Adipocyte (in vitro differentiated cells): ENCODE measurements at regions not wholly inside any gene's neighbourhood (a gene's known extent, or its start where the extent isn't known, plus 50 kb on each side); places are given as distances from the start of the nearest gene placed in this dataset.
"Not testable (repeated sequence)": the region's sequence is repeated elsewhere in the genome, so short reads cannot be mapped to it uniquely, and the experiment has no call there.

Source experiments
- DNase-seq: peaks from one replicate; pipeline ENCODE4 v3.0.0-alpha.2; 2015; ENCODE audit warnings: low read depth
- H3K27me3 ChIP-seq: replicated peaks from 2 replicates; pipeline ENCODE4 v1.7.0; 2013; ENCODE audit warnings: mild to moderate bottlenecking, low read length, moderate library complexity; ENCODE audit not compliant: control insufficient read depth, insufficient read depth
- H3K36me3 ChIP-seq: 2 replicates; pipeline ENCODE4 v1.7.0; 2013; ENCODE audit warnings: low read length, mild to moderate bottlenecking, moderate library complexity; ENCODE audit not compliant: control insufficient read depth, insufficient read depth, severe bottlenecking
- H3K4me1 ChIP-seq: 2 replicates; pipeline ENCODE4 v1.7.0; 2013; ENCODE audit warnings: mild to moderate bottlenecking, low read length, moderate library complexity; ENCODE audit not compliant: control insufficient read depth, insufficient read depth
- H3K4me3 ChIP-seq: 2 replicates; pipeline ENCODE4 v1.7.0; 2013; ENCODE audit warnings: mild to moderate bottlenecking, low read length, moderate library complexity
- H3K9ac ChIP-seq: 2 replicates; pipeline ENCODE4 v1.7.0; 2013; ENCODE audit warnings: mild to moderate bottlenecking, low read length, moderate library complexity
- H3K9me3 ChIP-seq: 2 replicates; pipeline ENCODE4 v1.7.0; 2013; ENCODE audit warnings: mild to moderate bottlenecking, low read length, moderate library complexity; ENCODE audit not compliant: control insufficient read depth

- DNase-seq, result no peak
- H3K36me3 ChIP-seq, result no peaks in the 10 kb centered on the region
- H3K27me3 ChIP-seq, result no peaks in the 10 kb centered on the region
- H3K9ac ChIP-seq, result no peak overlapping the region
- H3K4me3 ChIP-seq, result no peak overlapping the region
- no peaks in the 10 kb centered on the region for H3K4me1 ChIP-seq
- H3K9me3 ChIP-seq, result no peaks in the 10 kb centered on the region
Observed at GRCh38 chr5:69010476-69010875, 83.3 kb upstream of the SLC30A5 start.

GRCh38 chr5:69011910-69012309 lies 81.9 kb upstream of the SLC30A5 start:
- Histone ChIP-seq H3K4me3 (no peak overlapping the region), H3K27me3 (no peaks in the 10 kb centered on the region), H3K9ac (no peak overlapping the region), H3K9me3 (no peaks in the 10 kb centered on the region), H3K4me1 (no peaks in the 10 kb centered on the region), H3K36me3 (no peaks in the 10 kb centered on the region)
- peak; percentile 44 for DNase-seq

DNA sequence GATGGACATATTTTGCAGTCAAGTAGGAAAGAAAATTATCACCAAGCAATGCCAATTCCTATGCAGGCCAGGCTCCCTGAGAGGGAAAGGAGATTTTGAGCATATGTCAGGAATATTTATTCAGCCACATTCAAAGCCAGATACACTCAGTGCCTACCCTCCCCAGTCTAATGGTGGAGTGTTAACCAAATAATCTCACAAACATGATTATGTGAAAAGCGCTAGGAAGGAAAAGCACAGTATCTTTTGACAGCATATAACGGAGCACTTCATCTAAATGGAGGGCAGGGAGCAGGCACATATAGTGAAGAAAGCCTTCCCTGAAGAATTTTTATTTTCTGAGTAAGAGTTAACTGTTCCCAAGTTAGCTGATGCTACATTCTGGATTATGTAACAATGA lies 80.3 kb upstream of the SLC30A5 start:
- H3K27me3 ChIP-seq, result no peaks in the 10 kb centered on the region
- H3K9me3 ChIP-seq, result no peaks in the 10 kb centered on the region
- H3K9ac ChIP-seq, result no peak overlapping the region
- H3K4me3 ChIP-seq, result no peak overlapping the region
- no peak for DNase-seq
- H3K36me3 ChIP-seq, result no peaks in the 10 kb centered on the region
- no peaks in the 10 kb centered on the region for H3K4me1 ChIP-seq

- H3K36me3 ChIP-seq, H3K9ac ChIP-seq, H3K27me3 ChIP-seq, H3K4me1 ChIP-seq, H3K4me3 ChIP-seq, DNase-seq, H3K9me3 ChIP-seq: not testable (repeated sequence)
Observed at GRCh38 chr5:69014007-69014406, 79.8 kb upstream of the SLC30A5 start.

- peaks cover 5% of the 10 kb centered on the region for H3K27me3 ChIP-seq
- no peak overlapping the region for H3K4me3 ChIP-seq
- H3K4me1 ChIP-seq, result no peaks in the 10 kb centered on the region
- no peaks in the 10 kb centered on the region for H3K36me3 ChIP-seq
- DNase-seq, result no peak
- H3K9me3 ChIP-seq, result no peaks in the 10 kb centered on the region
- H3K9ac ChIP-seq, result no peak overlapping the region
Observed at GRCh38 chr5:69019668-69020375, 74.0 kb upstream of the SLC30A5 start.

DNA sequence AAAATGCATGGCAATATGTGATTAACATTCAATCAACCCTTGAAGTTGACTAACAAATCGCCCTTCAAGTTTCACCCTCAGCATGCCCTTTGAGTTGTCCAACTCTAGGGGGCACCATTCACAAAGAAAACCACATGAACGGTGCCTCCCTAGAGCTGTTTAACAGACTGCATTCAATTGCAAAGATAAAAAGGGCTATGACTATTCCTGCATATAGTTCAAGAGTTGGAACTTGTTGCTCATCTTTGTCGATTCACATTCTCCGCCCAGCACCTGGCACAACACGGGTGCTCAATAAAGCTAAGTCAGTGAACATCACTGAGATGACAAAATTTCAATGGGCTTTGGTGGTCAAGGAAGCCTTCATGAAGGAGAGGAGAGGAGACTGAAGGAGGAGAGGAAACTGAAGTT lies 69.6 kb upstream of the SLC30A5 start:
- Histone ChIP-seq H3K36me3 (no peaks in the 10 kb centered on the region), H3K9ac (no peak overlapping the region), H3K9me3 (no peaks in the 10 kb centered on the region), H3K27me3 (peaks cover 5% of the 10 kb centered on the region), H3K4me3 (no peak overlapping the region), H3K4me1 (no peaks in the 10 kb centered on the region)
- DNase-seq, result peak; percentile 18

DNA sequence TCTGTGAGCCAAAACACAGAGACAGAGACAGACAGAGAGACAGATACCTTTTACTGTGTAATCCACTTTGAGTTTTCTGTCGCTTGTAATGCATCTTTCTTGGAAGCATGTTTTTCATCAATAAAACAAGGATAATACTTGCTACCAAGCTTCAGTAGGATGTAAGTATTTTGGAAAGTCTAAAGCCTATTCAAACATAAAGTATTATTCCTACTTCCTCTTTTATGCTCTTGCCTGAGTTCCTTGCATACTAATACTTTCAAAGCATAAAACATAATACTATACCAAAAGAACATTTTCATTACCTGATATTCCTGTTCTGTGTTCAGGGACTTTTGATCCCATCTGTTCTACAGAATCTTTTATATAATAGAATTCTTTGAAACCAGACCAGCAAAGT lies 64.5 kb upstream of the SLC30A5 start:
- H3K4me3 ChIP-seq, result no peak overlapping the region
- H3K9ac ChIP-seq, result no peak overlapping the region
- H3K27me3 ChIP-seq, result no peaks in the 10 kb centered on the region
- DNase-seq, result no peak
- H3K9me3 ChIP-seq, result no peaks in the 10 kb centered on the region
- H3K36me3 ChIP-seq, result no peaks in the 10 kb centered on the region
- peaks cover 14% of the 10 kb centered on the region for H3K4me1 ChIP-seq

GRCh38 chr5:69030358-69031062 lies 63.3 kb upstream of the SLC30A5 start:
- Histone ChIP-seq H3K27me3 (no peaks in the 10 kb centered on the region), H3K36me3 (no peaks in the 10 kb centered on the region)

DNA sequence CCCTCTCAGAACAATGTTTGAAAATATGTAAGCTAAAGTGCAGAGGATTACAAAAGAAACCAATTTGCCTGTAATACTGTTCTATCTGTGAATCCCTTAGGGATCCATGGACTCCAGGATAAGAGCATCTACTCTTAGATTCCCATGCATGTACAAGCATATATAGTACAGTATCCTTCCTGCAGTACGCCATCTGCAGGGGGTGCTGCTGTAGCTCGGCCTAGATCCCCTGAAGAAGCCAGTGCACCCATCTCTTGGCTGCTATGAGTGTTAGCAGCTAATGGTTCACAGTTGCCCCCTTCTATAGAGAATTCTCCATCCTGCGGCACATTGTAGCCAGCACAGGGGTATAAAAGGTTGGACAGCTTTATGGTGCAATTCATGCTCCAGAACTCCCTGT lies 61.8 kb upstream of the SLC30A5 start:
- no peak for DNase-seq
- H3K9me3 ChIP-seq, result no peaks in the 10 kb centered on the region
- H3K9ac ChIP-seq, result no peak overlapping the region
- no peak overlapping the region for H3K4me3 ChIP-seq
- H3K27me3 ChIP-seq, result no peaks in the 10 kb centered on the region
- peaks cover 14% of the 10 kb centered on the region for H3K4me1 ChIP-seq
- no peaks in the 10 kb centered on the region for H3K36me3 ChIP-seq

More at GRCh38 chr5:69030358-69031062, 63.3 kb upstream of the SLC30A5 start:
- peak; percentile 60 for DNase-seq
- Histone ChIP-seq H3K9me3 (no peaks in the 10 kb centered on the region), H3K4me1 (peaks cover 14% of the 10 kb centered on the region), H3K9ac (no peak overlapping the region), H3K4me3 (no peak overlapping the region)

GRCh38 chr5:69033690-69034089 lies 60.1 kb upstream of the SLC30A5 start:
- Histone ChIP-seq H3K4me3 (no peak overlapping the region), H3K9me3 (no peaks in the 10 kb centered on the region), H3K9ac (no peak overlapping the region), H3K36me3 (no peaks in the 10 kb centered on the region), H3K27me3 (no peaks in the 10 kb centered on the region), H3K4me1 (peaks cover 14% of the 10 kb centered on the region)
- DNase-seq, result no peak

DNA sequence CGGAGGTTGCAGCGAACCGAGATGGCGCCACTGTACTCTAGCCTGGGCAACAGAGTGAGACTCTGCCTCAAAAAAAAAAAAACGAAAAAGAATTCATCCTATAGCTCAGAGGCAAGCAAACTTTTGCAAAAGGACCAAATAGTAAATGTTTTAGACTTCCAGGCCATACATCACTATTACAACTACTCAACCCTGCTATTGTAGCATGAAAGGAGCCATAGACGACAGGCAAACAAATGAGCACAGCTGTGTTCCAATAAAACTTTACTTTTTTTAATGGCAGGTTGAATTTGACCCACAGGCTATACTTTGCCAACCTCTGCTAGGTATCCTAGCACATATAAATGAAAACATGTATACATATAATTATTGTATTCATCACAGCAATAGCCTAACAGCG lies 58.9 kb upstream of the SLC30A5 start:
- peaks cover 14% of the 10 kb centered on the region for H3K4me1 ChIP-seq
- no peaks in the 10 kb centered on the region for H3K36me3 ChIP-seq
- no peak for DNase-seq

More for the DNA sequence above, 58.9 kb upstream of the SLC30A5 start:
- Histone ChIP-seq H3K4me3 (no peak overlapping the region), H3K9ac (no peak overlapping the region), H3K27me3 (no peaks in the 10 kb centered on the region), H3K9me3 (no peaks in the 10 kb centered on the region)
